ENCODE measurements at regions not wholly inside any gene's neighbourhood (a gene's known extent, or its start where the extent isn't known, plus 50 kb on each side); places are given as distances from the start of the nearest gene placed in this dataset.
"Not testable (repeated sequence)": the region's sequence is repeated elsewhere in the genome, so short reads cannot be mapped to it uniquely, and the experiment has no call there.

- DNase-seq (ENCODE audit: low spot score) = not testable (repeated sequence)
These were observed 127.1 kb downstream of the NXPE2 start for GRCh38 chr11:114805431-114805830.

- no peak for DNase-seq (ENCODE audit: low spot score)
These were observed 133.6 kb downstream of the NXPE2 start for GRCh38 chr11:114811971-114812370.

- DNase-seq (ENCODE audit: low spot score) = no peak
These were observed 134.4 kb downstream of the NXPE2 start for GRCh38 chr11:114812733-114813132.

GRCh38 chr11:114813189-114813718 is 134.9 kb downstream of the NXPE2 start:
- DNase-seq (ENCODE audit: low spot score) = no peak

GRCh38 chr11:114815176-114815575 is 136.8 kb downstream of the NXPE2 start:
- no peak for DNase-seq (ENCODE audit: low spot score)

- no peak for DNase-seq (ENCODE audit: low spot score)
These were observed 137.4 kb downstream of the NXPE2 start for GRCh38 chr11:114815761-114816160.

GRCh38 chr11:114816791-114817190 is 138.5 kb downstream of the NXPE2 start:
- DNase-seq (ENCODE audit: low spot score) = no peak

GRCh38 chr11:114818382-114818781 is 140.1 kb downstream of the NXPE2 start:
- DNase-seq (ENCODE audit: low spot score) = no peak

- DNase-seq (ENCODE audit: low spot score) = no peak
These were observed 140.7 kb downstream of the NXPE2 start for GRCh38 chr11:114819028-114819427.

- DNase-seq (ENCODE audit: low spot score) = no peak
These were observed 142.3 kb downstream of the NXPE2 start for GRCh38 chr11:114820621-114821020.

- DNase-seq (ENCODE audit: low spot score) = no peak
These were observed 143.5 kb downstream of the NXPE2 start for GRCh38 chr11:114821621-114822412.

- DNase-seq (ENCODE audit: low spot score) = no peak
These were observed 148.6 kb downstream of the NXPE2 start for GRCh38 chr11:114826910-114827442.

- no peak for DNase-seq (ENCODE audit: low spot score)
These were observed 149.4 kb downstream of the NXPE2 start for GRCh38 chr11:114827736-114828135.

GRCh38 chr11:114832532-114833125 is 154.3 kb downstream of the NXPE2 start:
- no peak for DNase-seq (ENCODE audit: low spot score)

GRCh38 chr11:114836161-114836560 is 157.8 kb downstream of the NXPE2 start:
- DNase-seq (ENCODE audit: low spot score) = no peak

- DNase-seq (ENCODE audit: low spot score) = no peak
These were observed 166.6 kb downstream of the NXPE2 start for GRCh38 chr11:114844896-114845295.

GRCh38 chr11:114845766-114846415 is 167.6 kb downstream of the NXPE2 start:
- DNase-seq (ENCODE audit: low spot score) = no peak

- no peak for DNase-seq (ENCODE audit: low spot score)
These were observed 168.1 kb downstream of the NXPE2 start for GRCh38 chr11:114846416-114846791.

GRCh38 chr11:114847306-114847975 is 169.1 kb downstream of the NXPE2 start:
- no peak for DNase-seq (ENCODE audit: low spot score)

- no peak for DNase-seq (ENCODE audit: low spot score)
These were observed 169.7 kb downstream of the NXPE2 start for GRCh38 chr11:114848027-114848426.

GRCh38 chr11:114857281-114857680 is 179.0 kb downstream of the NXPE2 start:
- DNase-seq (ENCODE audit: low spot score) = no peak

GRCh38 chr11:114864896-114865295 is 186.6 kb downstream of the NXPE2 start:
- DNase-seq (ENCODE audit: low spot score) = no peak

Data from hematopoietic multipotent progenitor cell treated with erythropoietin and hydrocortisone succinate and interleukin-3 and kit ligand, for 15 days (in vitro differentiated cells).